H1 (cell line): ENCODE measurements at regions not wholly inside any gene's neighbourhood (a gene's known extent, or its start where the extent isn't known, plus 50 kb on each side); places are given as distances from the start of the nearest gene placed in this dataset.

ENCODE experiments used
- CTCF ChIA-PET: fragments of 300-600 bp; sonication (Branson Sonifier 250); formaldehyde crosslinking; loops from one replicate; lab custom pipeline; 2021; ENCODE audit not compliant: partially characterized antibody; lab: Charles Lee
- POLR2A ChIA-PET: fragments of 300-600 bp; sonication (Branson Sonifier 250); formaldehyde crosslinking; loops from one replicate; lab custom pipeline; 2021; ENCODE audit warnings: inconsistent platforms; ENCODE audit not compliant: partially characterized antibody; lab: Charles Lee
- DNase-seq, 2 experiments: peaks; one replicate each; pipeline versions ENCODE4 v3.0.0 to v3.0.0-alpha.2; 2010 to 2022; ENCODE audit warnings: low spot score in 2 of 2, low read depth in 1 of 2, mixed read lengths in 1 of 2
- FAIRE-seq: peaks from 2 replicates; lab custom pipeline; 2011; peaks lifted over from hg19 to GRCh38; lab: Jason Lieb, UNC
- H2AFZ ChIP-seq: 2 replicates; pipeline ENCODE4 v1.8.1; 2012; ENCODE audit warnings: low read length, inconsistent platforms
- H2AK5ac ChIP-seq: 2 replicates; pipeline ENCODE4 v1.6.1; 2013; ENCODE audit warnings: low read depth, low read length
- H2BK120ac ChIP-seq: replicated peaks from 2 replicates; pipeline ENCODE3; 2013; ENCODE audit warnings: low read depth, low read length, inconsistent platforms
- H2BK12ac ChIP-seq: 2 replicates; pipeline ENCODE4 v1.6.1; 2013; ENCODE audit warnings: low read depth, low read length
- H2BK15ac ChIP-seq: 2 replicates; pipeline ENCODE4 v1.6.1; 2013; ENCODE audit warnings: low read length
- H2BK20ac ChIP-seq: 2 replicates; pipeline ENCODE4 v1.6.1; 2013; ENCODE audit warnings: low read length
- H2BK5ac ChIP-seq: 2 replicates; pipeline ENCODE4 v1.6.1; 2013; ENCODE audit warnings: low read depth, low read length
- H3K14ac ChIP-seq: 2 replicates; pipeline ENCODE4 v1.6.1; 2013; ENCODE audit warnings: inconsistent platforms; ENCODE audit not compliant: insufficient read length
- H3K18ac ChIP-seq: 2 replicates; pipeline ENCODE4 v1.6.1; 2013; ENCODE audit warnings: low read length; ENCODE audit errors: extremely low read depth
- H3K23ac ChIP-seq: 2 replicates; pipeline ENCODE4 v1.6.1; 2013; ENCODE audit warnings: inconsistent platforms; ENCODE audit not compliant: insufficient read length
- H3K23me2 ChIP-seq: 2 replicates; pipeline ENCODE4 v1.6.1; 2013; ENCODE audit warnings: low read depth, low read length
- H3K27ac ChIP-seq: 2 replicates; pipeline ENCODE4 v1.6.1; 2011; ENCODE audit warnings: low read depth, low read length, inconsistent platforms
- H3K27me3 ChIP-seq, 4 experiments: replicated peaks in 1 of 4; 1 replicate in 1 of 4; 2 replicates in 3 of 4; pipeline versions ENCODE4 v1.6.1 to v1.8.1; 2011 to 2013; ENCODE audit warnings: low read length in 3 of 4, mild to moderate bottlenecking in 3 of 4, inconsistent platforms in 2 of 4, mixed read lengths in 2 of 4, moderate library complexity in 1 of 4; ENCODE audit not compliant: control insufficient read depth in 3 of 4, insufficient read depth in 3 of 4; ENCODE audit errors: extremely low read depth in 1 of 4
- H3K36me3 ChIP-seq, 4 experiments: 2 replicates each; pipeline versions ENCODE4 v1.6.1 to v1.8.1; 2011 to 2013; ENCODE audit warnings: mild to moderate bottlenecking in 4 of 4, low read length in 3 of 4, moderate library complexity in 2 of 4, control low read depth in 1 of 4, inconsistent platforms in 1 of 4; ENCODE audit not compliant: insufficient read depth in 4 of 4, control insufficient read depth in 2 of 4
- H3K4ac ChIP-seq: replicated peaks from 2 replicates; pipeline ENCODE3; 2013; ENCODE audit warnings: low read length, low read depth, mixed read lengths, inconsistent platforms; ENCODE audit not compliant: insufficient read length
- H3K4me1 ChIP-seq, 4 experiments: replicated peaks in 1 of 4; 1 replicate in 1 of 4; 2 replicates in 3 of 4; pipeline versions ENCODE4 v1.6.1 to v1.8.1; 2011 to 2013; ENCODE audit warnings: low read length in 3 of 4, inconsistent platforms in 2 of 4, mixed read lengths in 1 of 4; ENCODE audit not compliant: insufficient read depth in 4 of 4, control insufficient read depth in 3 of 4
- H3K4me2 ChIP-seq, 2 experiments: 2 replicates each; pipeline versions ENCODE4 v1.6.1 to v1.8.1; 2011 to 2013; ENCODE audit warnings: low read depth in 2 of 2, low read length in 2 of 2, control low read depth in 1 of 2, inconsistent platforms in 1 of 2, mild to moderate bottlenecking in 1 of 2; ENCODE audit not compliant: insufficient read depth in 1 of 2
- H3K4me3 ChIP-seq, 4 experiments: fragments of 200-600, 300-600 bp in 1 of 4; sonication (generic), shearing (Covaris generic), sonication (Bioruptor Twin) in 1 of 4; 2 replicates each; pipeline versions ENCODE4 v1.5.1 to v1.8.1; 2011 to 2016; ENCODE audit warnings: low read length in 4 of 4, low read depth in 3 of 4, control low read depth in 2 of 4, inconsistent platforms in 2 of 4, mild to moderate bottlenecking in 2 of 4, mixed read lengths in 1 of 4, moderate library complexity in 1 of 4; ENCODE audit not compliant: insufficient read depth in 2 of 4; ENCODE audit errors: extremely low read depth in 1 of 4
- H3K56ac ChIP-seq: replicated peaks from 2 replicates; pipeline ENCODE3; 2013; ENCODE audit warnings: low read depth, mild to moderate bottlenecking, mixed read lengths, low read length, inconsistent platforms; ENCODE audit not compliant: insufficient read length
- H3K79me1 ChIP-seq: 2 replicates; pipeline ENCODE4 v1.6.1; 2013; ENCODE audit warnings: low read depth, low read length, control low read depth
- H3K79me2 ChIP-seq, 2 experiments: 2 replicates each; pipeline versions ENCODE4 v1.6.1 to v1.8.1; 2012 to 2013; ENCODE audit warnings: low read length in 2 of 2, mild to moderate bottlenecking in 2 of 2, inconsistent platforms in 1 of 2; ENCODE audit not compliant: insufficient read depth in 2 of 2, control insufficient read depth in 1 of 2
- H3K9ac ChIP-seq, 4 experiments: replicated peaks in 1 of 4; 1 replicate in 1 of 4; 2 replicates in 3 of 4; pipeline versions ENCODE4 v1.6.1 to v1.8.1; 2011 to 2013; ENCODE audit warnings: low read depth in 3 of 4, low read length in 3 of 4, control low read depth in 2 of 4, mild to moderate bottlenecking in 2 of 4, moderate library complexity in 2 of 4, inconsistent platforms in 1 of 4; ENCODE audit errors: extremely low read depth in 1 of 4
- H3K9me3 ChIP-seq, 2 experiments: 2 replicates each; pipeline versions ENCODE4 v1.6.1 to v1.8.1; 2012 to 2013; ENCODE audit warnings: mild to moderate bottlenecking in 2 of 2, moderate library complexity in 2 of 2, control low read depth in 1 of 2, inconsistent platforms in 1 of 2, low read depth in 1 of 2, low read length in 1 of 2, mixed read lengths in 1 of 2; ENCODE audit not compliant: insufficient read depth in 2 of 2
- H4K20me1 ChIP-seq, 2 experiments: replicated peaks in 1 of 2; 2 replicates each; pipeline versions ENCODE3 to v1.8.1; 2011 to 2013; ENCODE audit warnings: inconsistent platforms in 2 of 2, low read length in 2 of 2, mild to moderate bottlenecking in 1 of 2; ENCODE audit not compliant: insufficient read depth in 2 of 2, control insufficient read depth in 1 of 2
- H4K5ac ChIP-seq: 2 replicates; pipeline ENCODE4 v1.6.1; 2013; ENCODE audit warnings: low read length, low read depth, mixed read lengths, inconsistent platforms; ENCODE audit not compliant: insufficient read length
- H4K8ac ChIP-seq: 2 replicates; pipeline ENCODE4 v1.8.0; 2013; ENCODE audit warnings: mild to moderate bottlenecking, moderate library complexity, low read length, inconsistent platforms; ENCODE audit not compliant: insufficient read depth; ENCODE audit errors: extremely low read depth
- H4K91ac ChIP-seq: replicated peaks from 2 replicates; pipeline ENCODE3; 2013; ENCODE audit warnings: low read length, mixed read lengths, inconsistent platforms; ENCODE audit not compliant: insufficient read length
- HDAC2 ChIP-seq, 2 experiments: fragments of 300-600 bp in 1 of 2; sonication (generic) in 1 of 2; IDR thresholded peaks; 2 replicates each; pipeline ENCODE4 v1.6.1; 2011 to 2012; ENCODE audit warnings: low read depth in 2 of 2, low read length in 2 of 2, mild to moderate bottlenecking in 2 of 2, moderate library complexity in 2 of 2, borderline replicate concordance in 1 of 2, inconsistent platforms in 1 of 2
- SIX5 ChIP-seq: IDR thresholded peaks from 2 replicates; pipeline ENCODE4 v1.6.1; 2011; ENCODE audit warnings: mild to moderate bottlenecking, low read depth, low read length
- WGBS, 2 experiments: shearing (Covaris generic) in 1 of 2; methylation state at CpG; one replicate each; pipeline versions ENCODE4 v1.1.6 to v1.1.7; 2013 to 2015; ENCODE audit warnings: low lambda C conversion rate in 2 of 2, mixed read lengths in 2 of 2, inconsistent platforms in 1 of 2, low coverage in 1 of 2, missing lambda C conversion rate in 1 of 2; ENCODE audit not compliant: insufficient replicate concordance in 2 of 2, insufficient coverage in 1 of 2, insufficient read length in 1 of 2; ENCODE audit errors: extremely low coverage in 1 of 2, missing lambda C conversion rate in 1 of 2; 5-methylcytosine and 5-hydroxymethylcytosine counted together

DNA sequence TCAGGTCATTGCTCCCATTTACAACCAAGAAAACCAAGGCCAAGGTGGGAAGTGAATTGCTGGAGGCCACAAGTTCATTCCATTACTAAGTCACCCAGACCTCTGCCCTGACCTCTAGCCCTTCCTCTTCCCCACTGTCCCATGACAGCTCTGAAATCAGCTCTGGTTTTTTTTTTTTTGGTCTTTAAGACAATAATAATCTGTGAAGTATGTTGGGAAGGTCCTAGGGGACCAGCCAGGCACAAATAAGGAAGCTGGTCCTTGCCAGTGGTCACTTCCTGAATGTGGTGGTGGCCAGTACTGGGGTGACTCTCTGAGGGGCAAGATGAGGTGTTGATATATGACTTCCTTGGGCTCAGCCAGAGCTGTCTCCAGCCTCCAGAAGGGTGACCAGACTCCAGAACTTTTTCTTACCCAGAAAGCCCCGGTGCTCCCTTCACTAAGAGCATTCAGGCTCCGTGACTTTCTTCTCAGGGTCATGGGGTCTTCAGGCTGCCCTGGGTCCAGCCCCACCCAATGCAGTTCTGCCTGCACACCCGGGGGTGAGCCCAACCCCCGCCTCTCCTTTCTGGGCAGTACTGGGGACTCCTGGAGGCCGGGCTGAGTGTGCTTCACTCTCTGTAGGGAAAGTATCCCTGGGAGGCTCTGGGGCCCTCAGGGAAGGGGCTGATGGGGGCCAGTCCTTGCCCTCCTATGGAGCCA lies 159.6 kb downstream of the PTPRU start:
- CTCF ChIA-PET = interaction anchor here (0.6 to 3.3 kb wide), 22 partner anchors 9 to 712 kb away, joined by 3 to 18 read pairs (median 3); no protein-coding TSS in a partner anchor
- Histone ChIP-seq H2AFZ (no peak overlapping the region), H3K36me3 (no peaks in the 10 kb centered on the region), H3K14ac (no peak overlapping the region), H2BK12ac (no peak overlapping the region), H4K8ac (no peak overlapping the region; the same call in 1 of the 2 replicates), H2BK120ac (no peak overlapping the region), H2BK5ac (no peak overlapping the region), H4K20me1 (no peaks in the 10 kb centered on the region), H3K4ac (no peak overlapping the region), H3K23ac (no peak overlapping the region), H2AK5ac (no peak overlapping the region), H2BK15ac (no peak overlapping the region; the same call in 1 of the 2 replicates), H3K56ac (no peak overlapping the region), H3K4me2 (no peak overlapping the region), H3K79me2 (no peaks in the 10 kb centered on the region), H3K4me3 (no peak overlapping the region), H2BK20ac (no peak overlapping the region), H3K27me3 (no peaks in the 10 kb centered on the region), H3K18ac (no peak overlapping the region), H3K79me1 (no peaks in the 10 kb centered on the region), H3K23me2 (no peaks in the 10 kb centered on the region), H3K9me3 (0 out of 4 replicates have a peak, but pooled peaks cover 2 to 5% of the 10 kb centered on the region in 2 experiments), H3K27ac (no peak overlapping the region), H3K9ac (no peak overlapping the region), H3K4me1 (0 out of 7 replicates have a peak, but pooled peaks cover 0 to 2% (median 0%) of the 10 kb centered on the region in 4 experiments), H4K91ac (no peak overlapping the region), H4K5ac (no peak overlapping the region)
- POLR2A ChIA-PET = no interaction called here
- no peak for FAIRE-seq
- no peak for DNase-seq
- WGBS, 2 experiments = 81% methylated on average over 5 of the region's 5 CpGs; no CpG with 5 or more reads in 1 of the 2 experiments
- TF ChIP-seq SIX5 (no peak), HDAC2 (IDR thresholded peaks at IDR 0.05; ENCODE audit: borderline replicate concordance in 1 of 2, low read depth in 2 of 2, low read length in 2 of 2) (no peak)
